ENCODE measurements at regions not wholly inside any gene's neighbourhood (a gene's known extent, or its start where the extent isn't known, plus 50 kb on each side); places are given as distances from the start of the nearest gene placed in this dataset.

- DNase-seq (ENCODE audit: low read depth), result no peak
Measured at GRCh38 chr9:86730163-86730928, 217.0 kb downstream of the GAS1 start.

- no peak for DNase-seq (ENCODE audit: low read depth)
Measured at GRCh38 chr9:86724529-86724928, 222.8 kb downstream of the GAS1 start.

- DNase-seq (ENCODE audit: low read depth), result no peak
Measured at GRCh38 chr9:86723346-86723745, 224.0 kb downstream of the GAS1 start.

GRCh38 chr9:86722706-86723075, 224.6 kb downstream of the GAS1 start:
- DNase-seq (ENCODE audit: low read depth), result no peak

GRCh38 chr9:86721843-86722705, 225.2 kb downstream of the GAS1 start:
- peak; percentile 93 for DNase-seq (ENCODE audit: low read depth)

- DNase-seq (ENCODE audit: low read depth), result peak; percentile 59
Measured at GRCh38 chr9:86721226-86721781, 226.0 kb downstream of the GAS1 start.

- no peak for DNase-seq (ENCODE audit: low read depth)
Measured at GRCh38 chr9:86720639-86721225, 226.6 kb downstream of the GAS1 start.

GRCh38 chr9:86718388-86719049, 228.8 kb downstream of the GAS1 start:
- no peak for DNase-seq (ENCODE audit: low read depth)

GRCh38 chr9:86716326-86716922, 230.9 kb downstream of the GAS1 start:
- no peak for DNase-seq (ENCODE audit: low read depth)

GRCh38 chr9:86714999-86715398, 232.3 kb downstream of the GAS1 start:
- DNase-seq (ENCODE audit: low read depth), result peak; percentile 92

GRCh38 chr9:86713970-86714369, 233.3 kb downstream of the GAS1 start:
- DNase-seq (ENCODE audit: low read depth), result no peak

- peak; percentile 52 for DNase-seq (ENCODE audit: low read depth)
Measured at GRCh38 chr9:86713470-86713869, 233.8 kb downstream of the GAS1 start.

GRCh38 chr9:86708918-86709835, 238.1 kb downstream of the GAS1 start:
- no peak for DNase-seq (ENCODE audit: low read depth)

- peak; percentile 70 for DNase-seq (ENCODE audit: low read depth)
Measured at GRCh38 chr9:86707932-86708510, 239.3 kb downstream of the GAS1 start.

GRCh38 chr9:86706391-86706790, 240.9 kb downstream of the GAS1 start:
- peak; percentile 93 for DNase-seq (ENCODE audit: low read depth)

- DNase-seq (ENCODE audit: low read depth), result peak; percentile 47
Measured at GRCh38 chr9:86705490-86705889, 241.8 kb downstream of the GAS1 start.

- peak; percentile 71 for DNase-seq (ENCODE audit: low read depth)
Measured at GRCh38 chr9:86703346-86703745, 244.0 kb downstream of the GAS1 start.

- DNase-seq (ENCODE audit: low read depth), result peak; percentile 43
Measured at GRCh38 chr9:86700629-86701028, 246.7 kb downstream of the GAS1 start.

- no peak for DNase-seq (ENCODE audit: low read depth)
Measured at GRCh38 chr9:86697999-86698398, 249.3 kb downstream of the GAS1 start.

- no peak for DNase-seq (ENCODE audit: low read depth)
Measured at GRCh38 chr9:86697213-86697612, 250.1 kb downstream of the GAS1 start.

Data from amniotic epithelial cell (primary cell).